ENCODE measurements at regions not wholly inside any gene's neighbourhood (a gene's known extent, or its start where the extent isn't known, plus 50 kb on each side); places are given as distances from the start of the nearest gene placed in this dataset.

DNA sequence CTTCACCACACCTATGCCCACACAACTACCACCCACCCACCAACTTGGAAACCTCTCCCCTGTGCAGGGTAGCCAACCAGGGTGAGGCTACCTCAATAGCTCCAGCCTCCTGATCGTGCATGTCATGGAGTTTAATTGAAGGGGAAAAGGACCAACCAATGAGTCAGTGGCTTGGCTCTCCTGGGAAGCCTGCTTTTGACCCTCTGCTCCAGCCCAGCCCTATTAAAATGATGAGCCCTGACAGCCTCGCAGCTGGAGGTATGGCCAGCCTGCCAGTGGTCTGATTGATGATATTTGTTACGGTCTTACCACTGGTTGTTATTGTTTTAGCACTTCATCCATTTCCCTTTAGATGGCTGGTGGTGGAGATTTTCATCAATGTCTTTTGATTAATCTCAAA is 280.4 kb downstream of the SH3GL2 start:
- TF ChIP-seq CTCF (IDR thresholded peaks at IDR 0.05; ENCODE audit: insufficient read depth, low read length, poor library complexity, severe bottlenecking): no peak
- TF ChIP-seq EZH2phosphoT487 (conservative IDR thresholded peaks at IDR 0.05; ENCODE audit: low read length): no peak

Measured in SU-DHL-6 (cell line).